GM23338 (cell line): ENCODE measurements at regions not wholly inside any gene's neighbourhood (a gene's known extent, or its start where the extent isn't known, plus 50 kb on each side); places are given as distances from the start of the nearest gene placed in this dataset.

ENCODE experiments used
- ATAC-seq: fragments of 200-7000 bp; cut with Tn5 transposase; 3 replicates; pipeline ENCODE4 v1.9.1; 2020
- DNase-seq: peaks from one replicate; pipeline ENCODE4 v3.0.0-alpha.2; 2015; ENCODE audit warnings: low spot score
- H2AFZ ChIP-seq: fragments of 200-600 bp; sonication (generic); 2 replicates; pipeline ENCODE4 v1.8.0; 2016; ENCODE audit warnings: antibody characterized with exemption, mild to moderate bottlenecking, moderate library complexity
- H3F3A ChIP-seq: fragments of 200-600 bp; sonication (generic); replicated peaks from 2 replicates; pipeline ENCODE4 v1.8.0; 2017; ENCODE audit warnings: antibody characterized with exemption, mixed run types, low read depth
- H3K27ac ChIP-seq: fragments of 200-600 bp; sonication (generic); 2 replicates; pipeline ENCODE4 v1.6.1; 2016; ENCODE audit warnings: low read depth
- H3K27me3 ChIP-seq: fragments of 200-600 bp; sonication (generic); 2 replicates; pipeline ENCODE4 v1.8.0; 2016; ENCODE audit warnings: mild to moderate bottlenecking, mixed run types, moderate library complexity; ENCODE audit not compliant: insufficient read depth
- H3K36me3 ChIP-seq: fragments of 200-600 bp; sonication (generic); 2 replicates; pipeline ENCODE4 v1.8.0; 2016; ENCODE audit warnings: mild to moderate bottlenecking; ENCODE audit not compliant: insufficient read depth
- H3K4me1 ChIP-seq: fragments of 200-600 bp; sonication (generic); 2 replicates; pipeline ENCODE4 v1.8.0; 2016; ENCODE audit warnings: mild to moderate bottlenecking, moderate library complexity; ENCODE audit not compliant: insufficient read depth
- H3K4me2 ChIP-seq: fragments of 200-600 bp; sonication (generic); 2 replicates; pipeline ENCODE4 v1.7.1; 2017; ENCODE audit warnings: mixed run types
- H3K4me3 ChIP-seq: fragments of 200-600 bp; sonication (generic); 2 replicates; pipeline ENCODE4 v1.6.1; 2016; ENCODE audit warnings: mixed run types
- H3K79me2 ChIP-seq: fragments of 200-600 bp; sonication (generic); replicated peaks from 2 replicates; pipeline ENCODE4 v1.8.0; 2017; ENCODE audit warnings: mild to moderate bottlenecking; ENCODE audit not compliant: insufficient read depth
- H3K9me2 ChIP-seq: fragments of 200-600 bp; sonication (generic); 2 replicates; pipeline ENCODE4 v1.8.0; 2017; ENCODE audit not compliant: insufficient read depth
- H4K20me1 ChIP-seq: fragments of 200-600 bp; sonication (generic); replicated peaks from 2 replicates; pipeline ENCODE4 v1.8.0; 2017; ENCODE audit warnings: mild to moderate bottlenecking; ENCODE audit not compliant: insufficient read depth
- H3K27ac Mint-ChIP-seq: 2 replicates; pipeline ENCODE4 v1.8.0; 2020; ENCODE audit warnings: inconsistent platforms, mild to moderate bottlenecking, moderate library complexity, mixed read lengths
- H3K27me3 Mint-ChIP-seq: 3 replicates; pipeline ENCODE4 v1.8.0; 2022; ENCODE audit warnings: low read depth, mild to moderate bottlenecking, moderate library complexity, mixed read lengths, inconsistent platforms; ENCODE audit not compliant: insufficient read depth, poor library complexity
- H3K36me3 Mint-ChIP-seq: 3 replicates; pipeline ENCODE4 v1.8.0; 2021; ENCODE audit warnings: low read depth, mild to moderate bottlenecking, inconsistent platforms, moderate library complexity, mixed read lengths
- H3K4me1 Mint-ChIP-seq: 3 replicates; pipeline ENCODE4 v1.8.0; 2020; ENCODE audit warnings: mild to moderate bottlenecking, inconsistent platforms, mixed read lengths
- H3K4me3 Mint-ChIP-seq: 3 replicates; pipeline ENCODE4 v1.8.0; 2021; ENCODE audit warnings: moderate library complexity, mild to moderate bottlenecking, inconsistent platforms, mixed read lengths
- H3K9me3 Mint-ChIP-seq: 3 replicates; pipeline ENCODE4 v1.8.0; 2020; ENCODE audit warnings: moderate library complexity, mild to moderate bottlenecking, inconsistent platforms, mixed read lengths
- CREB1 ChIP-seq: fragments of 250-450 bp; sonication (Bioruptor Pico); IDR thresholded peaks from 2 replicates; pipeline ENCODE4 v1.5.0; 2020; ENCODE audit warnings: low read depth, mild to moderate bottlenecking, moderate library complexity
- EZH2 ChIP-seq: fragments of 200-600 bp; sonication (generic); IDR thresholded peaks from one replicate; pipeline ENCODE4 v1.8.0; 2017; ENCODE audit warnings: antibody characterized with exemption, mild to moderate bottlenecking, low read depth; ENCODE audit not compliant: unreplicated experiment
- EZH2phosphoT487 ChIP-seq: fragments of 200-600 bp; sonication (generic); IDR thresholded peaks from one replicate; pipeline ENCODE4 v1.8.1; 2018; ENCODE audit warnings: antibody characterized with exemption; ENCODE audit not compliant: unreplicated experiment
- JUNB ChIP-seq: IDR thresholded peaks from one replicate; pipeline ENCODE4 v1.6.1; 2016; ENCODE audit warnings: antibody characterized with exemption; ENCODE audit not compliant: unreplicated experiment
- NANOG ChIP-seq: IDR thresholded peaks from 2 replicates; pipeline ENCODE4 v1.6.1; 2016; ENCODE audit warnings: antibody characterized with exemption, borderline replicate concordance
- POLR2AphosphoS5 ChIP-seq: IDR thresholded peaks from 2 replicates; pipeline ENCODE4 v1.6.1; 2016; ENCODE audit warnings: antibody characterized with exemption, low read depth
- STAT1 ChIP-seq: IDR thresholded peaks from one replicate; pipeline ENCODE4 v1.6.1; 2016; ENCODE audit warnings: antibody characterized with exemption; ENCODE audit not compliant: unreplicated experiment
- ZNF114 ChIP-seq: fragments of 250-450 bp; sonication (Bioruptor Pico); IDR thresholded peaks from 2 replicates; pipeline ENCODE4 v1.5.0; 2020; ENCODE audit warnings: mild to moderate bottlenecking, moderate library complexity
- ZNF331 ChIP-seq: fragments of 250-450 bp; sonication (Bioruptor Pico); IDR thresholded peaks from 2 replicates; pipeline ENCODE4 v1.5.0; 2020; ENCODE audit warnings: low read depth, mild to moderate bottlenecking, moderate library complexity
- TF ChIP-seq, protein P1 (sequence below), 2 experiments: fragments of 200-600 bp in 1 of 2; sonication (generic) in 1 of 2; conservative IDR thresholded peaks; 2 replicates each; pipeline versions ENCODE4 v1.5.1 to v1.6.1; 2016 to 2017; ENCODE audit warnings: antibody characterized with exemption in 2 of 2, low read depth in 2 of 2, mild to moderate bottlenecking in 2 of 2, moderate library complexity in 1 of 2
- TF ChIP-seq, protein P2 (sequence below): IDR thresholded peaks from 2 replicates; pipeline ENCODE4 v1.6.1; 2016; ENCODE audit warnings: antibody characterized with exemption
- TF ChIP-seq, protein P3 (sequence below): fragments of 250-450 bp; sonication (Bioruptor Pico); IDR thresholded peaks from 2 replicates; pipeline ENCODE4 v1.5.0; 2020; ENCODE audit warnings: mild to moderate bottlenecking, moderate library complexity
- TF ChIP-seq, protein P4 (sequence below): IDR thresholded peaks from one replicate; pipeline ENCODE4 v1.6.1; 2018; ENCODE audit warnings: antibody characterized with exemption; ENCODE audit not compliant: unreplicated experiment

DNA sequence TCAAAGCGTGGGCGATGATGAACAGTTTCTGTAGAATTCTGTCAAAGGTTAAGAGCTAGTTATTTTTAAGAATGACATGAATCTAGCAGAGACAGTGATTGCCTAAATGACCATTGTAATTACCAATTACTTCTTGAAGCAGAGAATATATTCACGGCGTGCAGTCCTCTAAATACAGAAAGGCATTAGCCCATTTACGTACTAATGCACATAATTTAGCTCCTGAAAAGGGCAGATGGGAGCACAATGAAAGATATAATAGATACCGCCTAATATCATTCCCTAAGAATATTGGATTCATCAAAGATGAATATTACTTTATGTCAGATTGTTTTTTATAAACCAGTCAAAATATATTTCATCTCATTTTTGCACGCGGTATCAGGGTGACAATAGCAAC, 212.4 kb downstream of the URI1 start:
- Histone ChIP-seq H3K9me2 (no peaks in the 10 kb centered on the region), H3K27me3 (no peaks in the 10 kb centered on the region), H3F3A (no peaks in the 10 kb centered on the region), H3K4me1 (no peaks in the 10 kb centered on the region), H3K27ac (no peak overlapping the region), H3K4me2 (no peak overlapping the region), H2AFZ (no peak overlapping the region), H3K79me2 (no peaks in the 10 kb centered on the region), H3K36me3 (no peaks in the 10 kb centered on the region), H4K20me1 (no peaks in the 10 kb centered on the region), H3K4me3 (no peak overlapping the region)
- Mint-ChIP-seq H3K4me3 (no peak overlapping the region), H3K4me1 (no peaks in the 10 kb centered on the region; the same call in 2 of the 3 replicates), H3K27ac (no peak overlapping the region), H3K27me3 (peaks cover 14% of the 10 kb centered on the region), H3K9me3 (no peaks in the 10 kb centered on the region), H3K36me3 (no peaks in the 10 kb centered on the region)
- no peak for ATAC-seq
- no peak for DNase-seq
- TF ChIP-seq JUNB: no peak
- TF ChIP-seq CREB1: no peak
- TF ChIP-seq, protein P1, sequence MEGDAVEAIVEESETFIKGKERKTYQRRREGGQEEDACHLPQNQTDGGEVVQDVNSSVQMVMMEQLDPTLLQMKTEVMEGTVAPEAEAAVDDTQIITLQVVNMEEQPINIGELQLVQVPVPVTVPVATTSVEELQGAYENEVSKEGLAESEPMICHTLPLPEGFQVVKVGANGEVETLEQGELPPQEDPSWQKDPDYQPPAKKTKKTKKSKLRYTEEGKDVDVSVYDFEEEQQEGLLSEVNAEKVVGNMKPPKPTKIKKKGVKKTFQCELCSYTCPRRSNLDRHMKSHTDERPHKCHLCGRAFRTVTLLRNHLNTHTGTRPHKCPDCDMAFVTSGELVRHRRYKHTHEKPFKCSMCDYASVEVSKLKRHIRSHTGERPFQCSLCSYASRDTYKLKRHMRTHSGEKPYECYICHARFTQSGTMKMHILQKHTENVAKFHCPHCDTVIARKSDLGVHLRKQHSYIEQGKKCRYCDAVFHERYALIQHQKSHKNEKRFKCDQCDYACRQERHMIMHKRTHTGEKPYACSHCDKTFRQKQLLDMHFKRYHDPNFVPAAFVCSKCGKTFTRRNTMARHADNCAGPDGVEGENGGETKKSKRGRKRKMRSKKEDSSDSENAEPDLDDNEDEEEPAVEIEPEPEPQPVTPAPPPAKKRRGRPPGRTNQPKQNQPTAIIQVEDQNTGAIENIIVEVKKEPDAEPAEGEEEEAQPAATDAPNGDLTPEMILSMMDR (conservative IDR thresholded peaks at IDR 0.05; ENCODE audit: low read depth in 2 of 2): no peak
- TF ChIP-seq, protein P2, sequence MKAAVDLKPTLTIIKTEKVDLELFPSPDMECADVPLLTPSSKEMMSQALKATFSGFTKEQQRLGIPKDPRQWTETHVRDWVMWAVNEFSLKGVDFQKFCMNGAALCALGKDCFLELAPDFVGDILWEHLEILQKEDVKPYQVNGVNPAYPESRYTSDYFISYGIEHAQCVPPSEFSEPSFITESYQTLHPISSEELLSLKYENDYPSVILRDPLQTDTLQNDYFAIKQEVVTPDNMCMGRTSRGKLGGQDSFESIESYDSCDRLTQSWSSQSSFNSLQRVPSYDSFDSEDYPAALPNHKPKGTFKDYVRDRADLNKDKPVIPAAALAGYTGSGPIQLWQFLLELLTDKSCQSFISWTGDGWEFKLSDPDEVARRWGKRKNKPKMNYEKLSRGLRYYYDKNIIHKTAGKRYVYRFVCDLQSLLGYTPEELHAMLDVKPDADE: no peak
- TF ChIP-seq STAT1: no peak
- TF ChIP-seq, protein P3, sequence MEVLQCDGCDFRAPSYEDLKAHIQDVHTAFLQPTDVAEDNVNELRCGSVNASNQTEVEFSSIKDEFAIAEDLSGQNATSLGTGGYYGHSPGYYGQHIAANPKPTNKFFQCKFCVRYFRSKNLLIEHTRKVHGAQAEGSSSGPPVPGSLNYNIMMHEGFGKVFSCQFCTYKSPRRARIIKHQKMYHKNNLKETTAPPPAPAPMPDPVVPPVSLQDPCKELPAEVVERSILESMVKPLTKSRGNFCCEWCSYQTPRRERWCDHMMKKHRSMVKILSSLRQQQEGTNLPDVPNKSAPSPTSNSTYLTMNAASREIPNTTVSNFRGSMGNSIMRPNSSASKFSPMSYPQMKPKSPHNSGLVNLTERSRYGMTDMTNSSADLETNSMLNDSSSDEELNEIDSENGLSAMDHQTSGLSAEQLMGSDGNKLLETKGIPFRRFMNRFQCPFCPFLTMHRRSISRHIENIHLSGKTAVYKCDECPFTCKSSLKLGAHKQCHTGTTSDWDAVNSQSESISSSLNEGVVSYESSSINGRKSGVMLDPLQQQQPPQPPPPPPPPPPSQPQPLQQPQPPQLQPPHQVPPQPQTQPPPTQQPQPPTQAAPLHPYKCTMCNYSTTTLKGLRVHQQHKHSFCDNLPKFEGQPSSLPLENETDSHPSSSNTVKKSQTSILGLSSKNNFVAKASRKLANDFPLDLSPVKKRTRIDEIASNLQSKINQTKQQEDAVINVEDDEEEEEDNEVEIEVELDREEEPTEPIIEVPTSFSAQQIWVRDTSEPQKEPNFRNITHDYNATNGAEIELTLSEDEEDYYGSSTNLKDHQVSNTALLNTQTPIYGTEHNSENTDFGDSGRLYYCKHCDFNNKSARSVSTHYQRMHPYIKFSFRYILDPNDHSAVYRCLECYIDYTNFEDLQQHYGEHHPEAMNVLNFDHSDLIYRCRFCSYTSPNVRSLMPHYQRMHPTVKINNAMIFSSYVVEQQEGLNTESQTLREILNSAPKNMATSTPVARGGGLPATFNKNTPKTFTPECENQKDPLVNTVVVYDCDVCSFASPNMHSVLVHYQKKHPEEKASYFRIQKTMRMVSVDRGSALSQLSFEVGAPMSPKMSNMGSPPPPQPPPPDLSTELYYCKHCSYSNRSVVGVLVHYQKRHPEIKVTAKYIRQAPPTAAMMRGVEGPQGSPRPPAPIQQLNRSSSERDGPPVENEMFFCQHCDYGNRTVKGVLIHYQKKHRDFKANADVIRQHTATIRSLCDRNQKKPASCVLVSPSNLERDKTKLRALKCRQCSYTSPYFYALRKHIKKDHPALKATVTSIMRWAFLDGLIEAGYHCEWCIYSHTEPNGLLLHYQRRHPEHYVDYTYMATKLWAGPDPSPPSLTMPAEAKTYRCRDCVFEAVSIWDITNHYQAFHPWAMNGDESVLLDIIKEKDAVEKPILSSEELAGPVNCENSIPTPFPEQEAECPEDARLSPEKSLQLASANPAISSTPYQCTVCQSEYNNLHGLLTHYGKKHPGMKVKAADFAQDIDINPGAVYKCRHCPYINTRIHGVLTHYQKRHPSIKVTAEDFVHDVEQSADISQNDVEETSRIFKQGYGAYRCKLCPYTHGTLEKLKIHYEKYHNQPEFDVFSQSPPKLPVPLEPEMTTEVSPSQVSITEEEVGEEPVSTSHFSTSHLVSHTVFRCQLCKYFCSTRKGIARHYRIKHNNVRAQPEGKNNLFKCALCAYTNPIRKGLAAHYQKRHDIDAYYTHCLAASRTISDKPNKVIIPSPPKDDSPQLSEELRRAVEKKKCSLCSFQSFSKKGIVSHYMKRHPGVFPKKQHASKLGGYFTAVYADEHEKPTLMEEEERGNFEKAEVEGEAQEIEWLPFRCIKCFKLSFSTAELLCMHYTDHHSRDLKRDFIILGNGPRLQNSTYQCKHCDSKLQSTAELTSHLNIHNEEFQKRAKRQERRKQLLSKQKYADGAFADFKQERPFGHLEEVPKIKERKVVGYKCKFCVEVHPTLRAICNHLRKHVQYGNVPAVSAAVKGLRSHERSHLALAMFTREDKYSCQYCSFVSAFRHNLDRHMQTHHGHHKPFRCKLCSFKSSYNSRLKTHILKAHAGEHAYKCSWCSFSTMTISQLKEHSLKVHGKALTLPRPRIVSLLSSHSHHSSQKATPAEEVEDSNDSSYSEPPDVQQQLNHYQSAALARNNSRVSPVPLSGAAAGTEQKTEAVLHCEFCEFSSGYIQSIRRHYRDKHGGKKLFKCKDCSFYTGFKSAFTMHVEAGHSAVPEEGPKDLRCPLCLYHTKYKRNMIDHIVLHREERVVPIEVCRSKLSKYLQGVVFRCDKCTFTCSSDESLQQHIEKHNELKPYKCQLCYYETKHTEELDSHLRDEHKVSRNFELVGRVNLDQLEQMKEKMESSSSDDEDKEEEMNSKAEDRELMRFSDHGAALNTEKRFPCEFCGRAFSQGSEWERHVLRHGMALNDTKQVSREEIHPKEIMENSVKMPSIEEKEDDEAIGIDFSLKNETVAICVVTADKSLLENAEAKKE: no peak
- no peak for TF ChIP-seq ZNF331 (CRISPR knock-in tag)
- no peak for TF ChIP-seq EZH2phosphoT487
- TF ChIP-seq POLR2AphosphoS5: no peak
- TF ChIP-seq ZNF114: no peak
- TF ChIP-seq EZH2: no peak
- no peak for TF ChIP-seq NANOG
- TF ChIP-seq, protein P4, sequence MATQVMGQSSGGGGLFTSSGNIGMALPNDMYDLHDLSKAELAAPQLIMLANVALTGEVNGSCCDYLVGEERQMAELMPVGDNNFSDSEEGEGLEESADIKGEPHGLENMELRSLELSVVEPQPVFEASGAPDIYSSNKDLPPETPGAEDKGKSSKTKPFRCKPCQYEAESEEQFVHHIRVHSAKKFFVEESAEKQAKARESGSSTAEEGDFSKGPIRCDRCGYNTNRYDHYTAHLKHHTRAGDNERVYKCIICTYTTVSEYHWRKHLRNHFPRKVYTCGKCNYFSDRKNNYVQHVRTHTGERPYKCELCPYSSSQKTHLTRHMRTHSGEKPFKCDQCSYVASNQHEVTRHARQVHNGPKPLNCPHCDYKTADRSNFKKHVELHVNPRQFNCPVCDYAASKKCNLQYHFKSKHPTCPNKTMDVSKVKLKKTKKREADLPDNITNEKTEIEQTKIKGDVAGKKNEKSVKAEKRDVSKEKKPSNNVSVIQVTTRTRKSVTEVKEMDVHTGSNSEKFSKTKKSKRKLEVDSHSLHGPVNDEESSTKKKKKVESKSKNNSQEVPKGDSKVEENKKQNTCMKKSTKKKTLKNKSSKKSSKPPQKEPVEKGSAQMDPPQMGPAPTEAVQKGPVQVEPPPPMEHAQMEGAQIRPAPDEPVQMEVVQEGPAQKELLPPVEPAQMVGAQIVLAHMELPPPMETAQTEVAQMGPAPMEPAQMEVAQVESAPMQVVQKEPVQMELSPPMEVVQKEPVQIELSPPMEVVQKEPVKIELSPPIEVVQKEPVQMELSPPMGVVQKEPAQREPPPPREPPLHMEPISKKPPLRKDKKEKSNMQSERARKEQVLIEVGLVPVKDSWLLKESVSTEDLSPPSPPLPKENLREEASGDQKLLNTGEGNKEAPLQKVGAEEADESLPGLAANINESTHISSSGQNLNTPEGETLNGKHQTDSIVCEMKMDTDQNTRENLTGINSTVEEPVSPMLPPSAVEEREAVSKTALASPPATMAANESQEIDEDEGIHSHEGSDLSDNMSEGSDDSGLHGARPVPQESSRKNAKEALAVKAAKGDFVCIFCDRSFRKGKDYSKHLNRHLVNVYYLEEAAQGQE: no peak
